Pons (tissue), 1 donor: ENCODE measurements at regions not wholly inside any gene's neighbourhood (a gene's known extent, or its start where the extent isn't known, plus 50 kb on each side); places are given as distances from the start of the nearest gene placed in this dataset.

Source experiments
- DNase-seq: peaks from one replicate; pipeline ENCODE4 v3.0.0-alpha.2; 2016; ENCODE audit warnings: low spot score

GRCh38 chr3:28816017-28816416, 464.9 kb upstream of the RBMS3 start:
- no peak for DNase-seq

DNA sequence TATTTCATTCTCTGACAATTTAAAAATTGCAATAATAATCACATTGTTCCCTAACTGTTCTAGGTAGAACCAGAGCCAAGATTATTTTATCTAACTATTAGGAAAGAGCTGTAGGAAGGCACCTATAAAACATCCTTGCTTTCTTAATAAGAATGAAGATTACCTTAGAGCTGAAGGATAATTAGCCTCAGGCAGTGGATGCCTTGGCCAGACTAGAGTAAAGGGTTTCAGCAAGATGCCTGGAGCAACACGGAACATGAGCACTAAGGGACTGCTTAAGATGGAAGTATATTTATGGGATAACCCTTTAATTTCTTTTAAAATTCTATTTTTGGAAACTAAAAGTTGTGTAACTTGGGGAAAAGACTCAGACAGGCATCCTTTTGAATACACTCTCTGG, 456.6 kb upstream of the RBMS3 start:
- no peak for DNase-seq

DNA sequence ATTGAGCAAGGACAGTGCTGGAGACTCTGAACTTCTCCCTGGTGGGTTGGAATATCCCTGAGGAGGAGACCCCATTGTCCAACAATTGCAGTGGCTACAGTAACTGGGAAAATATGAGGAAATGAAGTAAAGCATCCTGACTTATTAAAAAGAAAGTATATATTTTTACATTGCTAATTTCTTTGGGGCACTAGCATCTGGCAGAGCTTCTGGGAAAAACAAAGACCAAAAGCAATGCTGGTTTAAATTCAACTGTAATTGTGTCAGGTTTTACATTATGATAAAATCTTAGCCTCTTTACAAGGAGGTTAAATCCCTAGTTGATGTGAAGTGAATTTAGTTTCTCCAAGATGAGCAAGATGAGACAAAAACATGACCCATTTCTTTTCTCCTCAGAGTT, 454.0 kb upstream of the RBMS3 start:
- no peak for DNase-seq

DNA sequence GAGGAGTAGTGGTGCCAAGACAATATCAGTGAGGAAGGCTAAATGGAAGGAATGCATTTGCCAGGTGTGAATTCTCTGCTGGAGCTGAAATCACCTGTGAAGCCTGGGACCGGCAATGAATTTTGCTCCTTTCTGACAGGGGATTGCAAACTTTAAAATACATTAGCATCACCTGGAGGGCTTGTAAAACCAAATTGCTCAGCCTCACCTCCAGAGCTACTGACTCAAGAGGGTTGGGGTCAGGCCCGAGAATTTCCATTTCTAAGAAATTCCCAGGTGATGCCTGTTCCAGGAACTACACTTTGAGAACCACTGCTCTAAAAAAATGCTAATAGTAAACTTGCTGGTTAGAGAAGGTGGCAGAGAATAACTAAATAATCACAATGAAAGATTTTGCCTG, 445.6 kb upstream of the RBMS3 start:
- no peak for DNase-seq

GRCh38 chr3:28835751-28836150, 445.1 kb upstream of the RBMS3 start:
- peak; percentile 27 for DNase-seq

- DNase-seq, result no peak
Measured at GRCh38 chr3:28836199-28836598, 444.7 kb upstream of the RBMS3 start.

- no peak for DNase-seq
Measured at GRCh38 chr3:28840976-28841376, 439.9 kb upstream of the RBMS3 start.

- no peak for DNase-seq
Measured at GRCh38 chr3:28841441-28841840, 439.4 kb upstream of the RBMS3 start.

DNA sequence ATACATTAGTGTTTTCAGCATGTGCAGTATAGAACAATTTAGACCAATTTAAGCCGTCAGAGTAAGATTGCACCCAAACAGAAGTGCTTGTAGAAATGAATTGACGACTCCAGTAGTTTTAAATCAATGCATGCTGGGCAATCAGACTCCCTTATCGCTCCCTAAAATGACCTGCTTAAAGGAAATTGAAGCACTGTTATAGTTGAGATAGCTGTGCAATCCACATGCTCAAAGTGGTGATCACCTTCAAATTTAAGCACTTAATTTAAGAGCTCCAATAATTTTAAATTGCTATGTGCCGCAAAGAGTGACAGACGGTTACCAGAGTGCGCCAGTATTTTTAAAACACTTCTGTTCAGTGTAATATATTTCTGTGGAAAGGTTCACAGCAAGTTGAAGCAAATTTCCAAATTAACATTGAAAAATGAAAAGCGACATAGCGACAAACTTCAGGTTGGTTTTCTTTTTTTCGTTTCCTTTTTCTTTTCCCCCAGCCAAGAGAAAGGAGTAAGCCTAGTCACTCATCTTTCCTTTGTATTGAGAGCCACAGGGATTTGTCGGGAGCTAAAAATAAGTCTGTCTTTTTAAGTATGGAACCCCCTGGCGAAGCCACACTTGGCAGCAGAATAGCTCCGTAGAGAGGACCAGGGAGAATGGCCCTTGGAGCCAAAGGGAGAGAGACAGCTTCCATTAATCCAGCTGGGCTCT, 436.4 kb upstream of the RBMS3 start:
- no peak for DNase-seq

GRCh38 chr3:28845006-28845324, 435.9 kb upstream of the RBMS3 start:
- DNase-seq, result no peak

DNA sequence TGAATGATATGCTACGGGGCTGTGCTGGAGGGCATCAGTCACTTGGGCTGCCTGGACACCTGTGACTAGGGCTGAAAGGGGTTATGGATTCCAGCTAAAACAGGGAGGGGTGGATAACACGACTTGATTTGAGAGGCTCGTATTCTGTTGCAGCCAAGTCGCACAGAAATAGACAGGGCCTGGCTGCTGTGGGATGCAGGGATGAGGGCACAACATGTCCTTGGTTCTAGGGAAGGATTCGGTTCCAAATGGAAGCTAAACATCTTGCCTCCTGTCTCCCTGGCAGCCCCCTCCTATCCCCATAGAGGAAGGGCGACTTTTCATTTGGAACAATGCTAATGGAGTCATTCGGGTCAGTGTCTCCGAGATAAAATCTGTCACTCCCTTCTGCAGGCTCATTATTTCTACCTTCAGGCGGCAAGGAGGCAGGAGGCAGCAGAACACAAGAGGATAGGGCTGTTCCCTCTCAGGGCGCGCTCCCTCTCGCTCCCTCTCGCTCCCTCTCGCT, 433.8 kb upstream of the RBMS3 start:
- no peak for DNase-seq

DNA sequence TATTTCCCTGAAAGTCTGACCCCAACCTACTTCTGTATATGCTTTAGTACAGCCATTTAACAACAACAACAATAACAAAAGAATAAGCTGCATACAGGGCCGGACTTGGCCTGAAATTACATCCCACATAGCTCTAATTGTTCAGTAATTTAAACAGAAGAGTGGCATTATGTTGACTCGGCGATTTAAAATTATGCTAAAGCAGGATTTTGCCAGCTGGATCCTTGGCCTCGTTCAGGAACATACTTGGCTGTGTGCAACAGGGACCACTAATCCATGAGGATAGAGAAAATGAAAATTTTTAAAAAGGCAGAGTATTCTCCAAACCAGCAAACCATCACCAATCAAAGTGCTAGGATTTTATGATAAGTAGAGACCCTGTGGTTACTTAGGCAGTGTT, 433.1 kb upstream of the RBMS3 start:
- DNase-seq, result no peak

DNA sequence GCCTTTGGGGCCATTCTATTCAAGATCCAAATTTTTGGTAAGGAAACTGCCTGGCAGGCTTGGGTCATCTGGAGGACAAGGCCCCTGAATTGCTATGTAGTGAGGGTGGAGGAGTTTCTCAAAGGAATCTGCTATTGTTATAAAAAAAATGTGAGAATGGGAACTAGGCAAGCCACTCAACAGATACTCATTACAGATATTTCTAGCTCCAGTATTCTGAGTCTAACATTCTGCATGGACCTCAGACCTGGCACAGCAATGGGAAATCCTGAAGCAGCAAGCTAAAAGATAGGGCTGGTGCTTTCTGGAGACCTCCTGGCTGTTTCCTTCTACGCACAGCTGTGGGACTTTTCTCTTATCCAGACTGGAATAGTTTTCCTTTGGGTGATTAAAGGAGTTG, 430.7 kb upstream of the RBMS3 start:
- no peak for DNase-seq

- no peak for DNase-seq
Measured at GRCh38 chr3:28853830-28854229, 427.0 kb upstream of the RBMS3 start.

GRCh38 chr3:28856796-28857195, 424.1 kb upstream of the RBMS3 start:
- DNase-seq, result no peak

- no peak for DNase-seq
Measured at GRCh38 chr3:28859897-28860296, 421.0 kb upstream of the RBMS3 start.

GRCh38 chr3:28860307-28860706, 420.6 kb upstream of the RBMS3 start:
- DNase-seq, result peak; percentile 66

GRCh38 chr3:28863186-28863585, 417.7 kb upstream of the RBMS3 start:
- DNase-seq, result no peak

DNA sequence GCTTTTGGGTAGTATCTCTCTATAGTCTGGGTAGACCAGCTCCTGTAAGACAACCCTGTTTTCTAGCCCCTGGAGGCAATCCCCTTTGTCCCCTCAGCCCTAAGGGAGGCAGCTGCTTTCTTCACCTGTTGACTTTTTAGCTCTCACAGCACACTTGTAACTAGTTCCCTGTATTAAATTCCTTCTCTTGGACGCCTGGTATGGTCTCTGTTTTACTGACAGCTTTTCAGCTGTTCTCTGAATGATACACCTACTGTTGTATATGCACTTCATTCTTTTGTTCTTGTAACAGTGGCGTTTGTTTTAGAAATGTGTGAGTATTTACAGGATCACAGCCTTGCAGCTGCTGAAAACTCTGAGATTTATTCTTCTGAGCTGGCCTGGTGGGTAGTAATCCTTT, 413.0 kb upstream of the RBMS3 start:
- no peak for DNase-seq

- DNase-seq, result no peak
Measured at GRCh38 chr3:28868897-28869296, 412.0 kb upstream of the RBMS3 start.

GRCh38 chr3:28877912-28878311, 403.0 kb upstream of the RBMS3 start:
- no peak for DNase-seq

GRCh38 chr3:28890373-28890772, 390.5 kb upstream of the RBMS3 start:
- DNase-seq, result no peak

- no peak for DNase-seq
Measured at GRCh38 chr3:28891485-28891884, 389.4 kb upstream of the RBMS3 start.

DNA sequence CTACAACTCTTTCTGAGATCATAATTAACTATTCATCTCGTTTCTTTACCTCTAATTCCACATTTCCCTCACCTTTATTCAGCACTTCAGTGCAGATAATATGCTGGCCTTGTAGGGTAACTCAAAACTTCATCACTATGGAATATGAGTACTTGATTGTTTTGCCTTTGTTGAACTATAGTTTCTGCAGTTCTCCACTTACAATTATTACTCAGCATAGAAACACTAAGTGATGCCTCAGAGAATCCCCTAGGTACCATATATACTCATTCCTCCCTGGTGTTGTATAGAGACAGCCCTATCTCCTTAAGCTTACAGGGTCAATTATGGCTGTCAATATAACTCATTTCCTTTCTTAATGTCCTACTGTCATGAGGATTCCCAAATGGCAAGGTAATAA, 380.6 kb upstream of the RBMS3 start:
- DNase-seq, result no peak

GRCh38 chr3:28901018-28901417, 379.9 kb upstream of the RBMS3 start:
- no peak for DNase-seq
